Activated CD8-positive, alpha-beta memory T cell treated with anti-CD3 and anti-CD28 coated beads for 1 hour (primary cell): ENCODE measurements at regions not wholly inside any gene's neighbourhood (a gene's known extent, or its start where the extent isn't known, plus 50 kb on each side); places are given as distances from the start of the nearest gene placed in this dataset.

ENCODE experiments used
- DNase-seq, 2 donors: peaks; one replicate each; pipeline ENCODE4 v3.0.0-alpha.2; 2020; ENCODE audit warnings: low read depth in 1 of 2; ENCODE audit errors: extremely low read depth in 1 of 2

GRCh38 chr13:82654861-82655855 lies 1227.1 kb downstream of the SLITRK1 start:
- DNase-seq, result no peak

- no peak for DNase-seq
Observed at GRCh38 chr13:82654143-82654542, 1228.1 kb downstream of the SLITRK1 start.

DNA sequence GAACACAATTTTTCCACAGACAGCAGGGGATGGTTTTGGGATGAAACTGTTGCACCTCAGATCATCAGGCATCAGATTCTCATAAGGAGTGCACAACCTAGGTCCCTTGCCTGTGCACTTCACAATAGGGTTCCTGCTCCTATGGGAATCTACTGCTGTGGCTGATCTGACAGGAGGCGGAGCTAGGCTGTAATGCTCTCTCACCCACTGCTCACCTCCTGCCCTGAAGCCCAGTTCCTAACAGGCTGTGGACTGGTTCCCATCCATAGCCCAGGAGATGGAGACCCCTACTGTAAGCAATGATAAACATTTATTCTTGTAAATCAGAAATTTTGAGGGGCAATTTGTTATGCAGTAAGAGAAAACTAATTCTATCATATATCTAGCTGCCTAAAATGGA lies 1234.7 kb downstream of the SLITRK1 start:
- DNase-seq, result no peak

DNA sequence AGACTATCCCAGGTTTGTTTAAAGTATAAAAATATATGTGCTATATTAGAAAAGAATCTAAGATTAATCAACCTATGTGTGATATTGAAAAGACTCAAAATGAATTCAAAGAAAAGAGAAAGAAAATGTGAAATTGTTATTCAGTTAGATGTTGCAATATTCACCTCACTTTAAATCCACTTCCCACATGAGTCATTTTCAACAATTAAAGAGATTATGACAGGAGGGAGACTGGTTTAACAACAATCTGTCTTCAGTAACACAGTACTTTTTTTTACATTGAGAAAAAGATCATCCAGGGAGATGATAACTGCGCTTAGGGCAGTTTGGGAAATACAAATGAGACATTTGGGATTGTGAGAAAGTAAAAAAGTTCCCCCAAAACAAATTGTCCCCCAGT lies 1246.2 kb downstream of the SLITRK1 start:
- DNase-seq, result no peak

- no peak for DNase-seq
Observed at GRCh38 chr13:82634946-82635345, 1247.3 kb downstream of the SLITRK1 start.

- no peak for DNase-seq
Observed at GRCh38 chr13:82627183-82627582, 1255.1 kb downstream of the SLITRK1 start.

GRCh38 chr13:82625717-82626116 lies 1256.6 kb downstream of the SLITRK1 start:
- DNase-seq, result no peak

GRCh38 chr13:82615043-82615442 lies 1267.2 kb downstream of the SLITRK1 start:
- DNase-seq, result no peak

GRCh38 chr13:82614086-82614485 lies 1268.2 kb downstream of the SLITRK1 start:
- DNase-seq, result no peak

DNA sequence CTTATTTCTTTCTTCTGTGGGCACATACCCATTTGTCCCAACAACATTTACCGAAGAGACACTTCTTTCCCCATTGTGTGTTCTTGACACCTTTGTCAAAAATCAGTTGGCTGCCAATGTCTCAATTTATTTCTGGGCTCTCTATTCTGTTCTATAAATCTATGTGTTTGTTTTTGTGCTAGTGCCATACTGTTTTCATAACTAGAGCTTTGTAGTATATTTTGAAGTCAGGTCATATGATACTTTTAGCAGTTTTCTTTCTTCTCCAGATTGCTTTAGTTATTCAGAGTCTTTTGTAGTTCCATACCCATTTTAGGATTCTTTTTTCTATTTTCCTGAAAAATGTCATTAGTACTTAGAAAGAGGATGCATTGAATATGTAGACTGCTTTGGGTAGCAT lies 1276.3 kb downstream of the SLITRK1 start:
- DNase-seq, result no peak

- no peak for DNase-seq
Observed at GRCh38 chr13:82597747-82598146, 1284.5 kb downstream of the SLITRK1 start.

- no peak for DNase-seq
Observed at GRCh38 chr13:82593239-82593638, 1289.0 kb downstream of the SLITRK1 start.

DNA sequence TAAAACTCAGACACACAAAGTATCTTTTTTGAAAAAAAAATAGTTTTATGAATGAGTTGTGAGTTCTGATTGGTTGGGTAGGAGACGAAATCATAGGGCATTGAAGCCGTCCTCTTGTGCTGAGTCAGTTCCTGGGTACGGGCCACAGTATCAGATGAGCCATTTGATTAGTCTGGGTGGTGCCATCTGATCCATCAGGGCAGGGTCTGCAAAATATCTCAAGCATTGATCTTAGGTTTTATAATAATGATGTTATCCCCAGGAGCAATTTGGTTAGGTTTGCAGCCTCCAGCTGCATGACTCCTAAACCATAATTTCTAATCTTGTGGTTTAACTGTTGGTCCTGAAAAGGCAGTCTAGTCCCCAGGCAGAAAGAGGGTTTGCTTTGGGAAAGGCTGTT lies 1310.6 kb downstream of the SLITRK1 start:
- no peak for DNase-seq

GRCh38 chr13:82569581-82569980 lies 1312.7 kb downstream of the SLITRK1 start:
- DNase-seq, result no peak

- DNase-seq, result no peak
Observed at GRCh38 chr13:82566864-82567263, 1315.4 kb downstream of the SLITRK1 start.

- DNase-seq, result no peak
Observed at GRCh38 chr13:82565201-82565600, 1317.1 kb downstream of the SLITRK1 start.

DNA sequence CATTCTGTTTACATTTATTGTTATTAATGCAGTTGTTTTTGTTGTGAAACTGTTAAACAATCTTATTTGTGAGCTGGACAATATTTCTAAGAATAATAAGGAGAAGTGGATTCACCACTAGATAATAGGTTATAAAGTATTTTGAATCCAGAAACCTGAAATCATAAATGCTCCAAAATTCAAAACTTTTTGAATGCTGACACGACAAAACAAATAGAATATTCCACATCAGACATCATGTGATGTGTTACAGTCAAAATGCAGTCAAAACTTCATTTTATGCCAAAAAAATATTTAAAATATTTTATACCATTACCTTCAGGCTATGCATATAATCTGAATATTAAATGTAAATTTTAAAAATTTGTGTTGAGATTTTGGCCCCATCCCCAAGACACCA lies 1321.4 kb downstream of the SLITRK1 start:
- DNase-seq, result no peak

GRCh38 chr13:82522872-82523271 lies 1359.4 kb downstream of the SLITRK1 start:
- no peak for DNase-seq

- DNase-seq, result no peak
Observed at GRCh38 chr13:82506805-82507414, 1375.4 kb downstream of the SLITRK1 start.

DNA sequence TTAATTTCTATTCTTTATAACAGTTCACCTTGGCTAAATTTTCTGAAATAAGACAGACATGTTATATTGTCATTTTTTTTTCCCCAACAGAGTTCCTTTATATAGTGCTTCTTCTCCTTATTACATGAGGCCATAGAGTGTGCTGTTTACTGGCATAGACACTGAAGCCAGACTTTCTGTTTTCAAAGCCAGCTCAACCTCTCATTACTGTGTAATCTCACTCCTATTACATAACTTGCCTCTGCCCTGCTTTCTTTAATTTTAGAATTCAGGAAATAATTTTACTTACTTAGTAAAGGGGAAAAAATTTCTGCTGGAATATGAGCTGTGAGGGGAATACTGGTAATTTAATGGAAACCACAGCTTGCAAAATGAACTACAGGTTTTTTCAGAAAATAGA lies 1380.4 kb downstream of the SLITRK1 start:
- DNase-seq, result no peak

GRCh38 chr13:82480415-82480814 lies 1401.9 kb downstream of the SLITRK1 start:
- no peak for DNase-seq

- DNase-seq, result no peak
Observed at GRCh38 chr13:82477436-82477835, 1404.8 kb downstream of the SLITRK1 start.
